ENCODE measurements at regions not wholly inside any gene's neighbourhood (a gene's known extent, or its start where the extent isn't known, plus 50 kb on each side); places are given as distances from the start of the nearest gene placed in this dataset.

DNA sequence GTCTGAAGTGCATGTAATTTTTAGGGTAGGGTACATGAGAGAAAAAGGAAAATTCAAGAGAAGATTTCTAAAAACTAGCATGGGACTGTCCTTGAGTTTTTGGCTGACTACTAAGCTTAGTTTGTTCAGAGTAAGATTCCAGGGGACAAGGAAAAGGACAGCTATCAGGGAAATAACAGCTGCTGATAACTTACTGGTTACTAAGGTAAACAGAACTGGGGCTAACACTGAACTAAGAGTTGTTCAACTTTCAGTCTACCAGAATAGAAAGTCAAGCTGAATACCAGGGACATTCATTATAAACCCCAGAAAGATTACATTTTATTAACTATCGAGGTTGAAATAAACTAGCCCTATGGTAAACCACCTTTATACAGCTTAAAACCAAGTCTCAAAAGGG, 261.8 kb upstream of the CYRIA start:
- H3K27ac Mint-ChIP-seq, result no peak overlapping the region

More for the DNA sequence above, 261.8 kb upstream of the CYRIA start:
- ATAC-seq (no peak), DNase-seq (ENCODE audit: low spot score) (no peak)
- TF ChIP-seq, protein P1, sequence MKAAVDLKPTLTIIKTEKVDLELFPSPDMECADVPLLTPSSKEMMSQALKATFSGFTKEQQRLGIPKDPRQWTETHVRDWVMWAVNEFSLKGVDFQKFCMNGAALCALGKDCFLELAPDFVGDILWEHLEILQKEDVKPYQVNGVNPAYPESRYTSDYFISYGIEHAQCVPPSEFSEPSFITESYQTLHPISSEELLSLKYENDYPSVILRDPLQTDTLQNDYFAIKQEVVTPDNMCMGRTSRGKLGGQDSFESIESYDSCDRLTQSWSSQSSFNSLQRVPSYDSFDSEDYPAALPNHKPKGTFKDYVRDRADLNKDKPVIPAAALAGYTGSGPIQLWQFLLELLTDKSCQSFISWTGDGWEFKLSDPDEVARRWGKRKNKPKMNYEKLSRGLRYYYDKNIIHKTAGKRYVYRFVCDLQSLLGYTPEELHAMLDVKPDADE (IDR thresholded peaks at IDR 0.05), result no peak
- TF ChIP-seq ZNF462 (CRISPR knock-in tag; IDR thresholded peaks at IDR 0.05), result no peak
- no peak for TF ChIP-seq POLR2AphosphoS5 (IDR thresholded peaks at IDR 0.05; ENCODE audit: low read depth)
- TF ChIP-seq CTCF (conservative IDR thresholded peaks at IDR 0.05; ENCODE audit: low read depth in 2 of 2), result no peak
- no peak for TF ChIP-seq STAT1 (IDR thresholded peaks at IDR 0.05; ENCODE audit: unreplicated experiment)
- no peak for TF ChIP-seq JUNB (IDR thresholded peaks at IDR 0.05; ENCODE audit: unreplicated experiment)
- TF ChIP-seq EZH2 (IDR thresholded peaks at IDR 0.05; ENCODE audit: low read depth, unreplicated experiment), result no peak
- no peak overlapping the region for H3K4me3 ChIP-seq
- Mint-ChIP-seq H3K4me3 (no peak overlapping the region), H3K4me1 (no peaks in the 10 kb centered on the region), H3K9me3 (no peaks in the 10 kb centered on the region), H3K36me3 (ENCODE audit: low read depth) (no peaks in the 10 kb centered on the region), H3K27me3 (ENCODE audit: insufficient read depth, low read depth, poor library complexity) (peaks cover 2% of the 10 kb centered on the region)
- no peaks in the 10 kb centered on the region for H3K36me3 ChIP-seq (ENCODE audit: insufficient read depth)
- H2AFZ ChIP-seq, result no peak overlapping the region
- no peaks in the 10 kb centered on the region for H4K20me1 ChIP-seq (replicated peaks; ENCODE audit: insufficient read depth)
- no peaks in the 10 kb centered on the region for H3K9me2 ChIP-seq (ENCODE audit: insufficient read depth)
- no peaks in the 10 kb centered on the region for H3K4me1 ChIP-seq (ENCODE audit: insufficient read depth)
- H3F3A ChIP-seq (replicated peaks; ENCODE audit: low read depth), result no peaks in the 10 kb centered on the region
- H3K79me2 ChIP-seq (replicated peaks; ENCODE audit: insufficient read depth), result no peaks in the 10 kb centered on the region
- no peak overlapping the region for H3K4me2 ChIP-seq
- H3K27ac ChIP-seq (ENCODE audit: low read depth), result no peak overlapping the region
- no peaks in the 10 kb centered on the region for H3K27me3 ChIP-seq (ENCODE audit: insufficient read depth)

Measured in GM23338 (cell line).